Central memory CD8-positive, alpha-beta T cell (primary cell): ENCODE measurements at regions not wholly inside any gene's neighbourhood (a gene's known extent, or its start where the extent isn't known, plus 50 kb on each side); places are given as distances from the start of the nearest gene placed in this dataset.

Experiments used
- ATAC-seq: fragments of 150-1000 bp; cut with Tn5 transposase; replicated peaks from 2 replicates; pipeline ENCODE4 v1.10.0; 2022; ENCODE audit warnings: mild to moderate bottlenecking, moderate FRiP score, moderate number of reproducible peaks; ENCODE audit not compliant: poor library complexity, severe bottlenecking; ENCODE audit errors: extremely low read depth
- DNase-seq, 2 donors: peaks; one replicate each; pipeline ENCODE4 v3.0.0; 2021; ENCODE audit warnings: low spot score in 2 of 2
- H3K27ac Mint-ChIP-seq: one replicate; pipeline ENCODE4 v1.8.0; 2022; ENCODE audit warnings: low read depth, mild to moderate bottlenecking, moderate library complexity, mixed read lengths
- H3K27me3 Mint-ChIP-seq: one replicate; pipeline ENCODE4 v1.8.0; 2022; ENCODE audit warnings: mixed read lengths
- H3K36me3 Mint-ChIP-seq: one replicate; pipeline ENCODE4 v1.8.0; 2022; ENCODE audit warnings: mild to moderate bottlenecking, moderate library complexity, mixed read lengths; ENCODE audit not compliant: insufficient read depth
- H3K4me1 Mint-ChIP-seq: one replicate; pipeline ENCODE4 v1.8.0; 2022; ENCODE audit warnings: mixed read lengths
- H3K4me3 Mint-ChIP-seq: one replicate; pipeline ENCODE4 v1.8.0; 2022; ENCODE audit warnings: mild to moderate bottlenecking, moderate library complexity, mixed read lengths
- H3K9me3 Mint-ChIP-seq: one replicate; pipeline ENCODE4 v1.8.0; 2022; ENCODE audit warnings: mixed read lengths

- Mint-ChIP-seq H3K27ac (no peak overlapping the region), H3K9me3 (no peaks in the 10 kb centered on the region), H3K4me1 (no peaks in the 10 kb centered on the region), H3K4me3 (no peak overlapping the region), H3K27me3 (no peaks in the 10 kb centered on the region), H3K36me3 (no peaks in the 10 kb centered on the region)
- ATAC-seq, result no peak
- no peak for DNase-seq
Observed at GRCh38 chr3:150357923-150358607, 50.0 kb upstream of the TSC22D2 start.

GRCh38 chr3:150357140-150357539 lies 51.0 kb upstream of the TSC22D2 start:
- Mint-ChIP-seq H3K27me3 (no peaks in the 10 kb centered on the region), H3K9me3 (no peaks in the 10 kb centered on the region), H3K27ac (no peak overlapping the region), H3K4me1 (no peaks in the 10 kb centered on the region), H3K4me3 (no peak overlapping the region), H3K36me3 (no peaks in the 10 kb centered on the region)
- DNase-seq (no peak), ATAC-seq (no peak)

DNA sequence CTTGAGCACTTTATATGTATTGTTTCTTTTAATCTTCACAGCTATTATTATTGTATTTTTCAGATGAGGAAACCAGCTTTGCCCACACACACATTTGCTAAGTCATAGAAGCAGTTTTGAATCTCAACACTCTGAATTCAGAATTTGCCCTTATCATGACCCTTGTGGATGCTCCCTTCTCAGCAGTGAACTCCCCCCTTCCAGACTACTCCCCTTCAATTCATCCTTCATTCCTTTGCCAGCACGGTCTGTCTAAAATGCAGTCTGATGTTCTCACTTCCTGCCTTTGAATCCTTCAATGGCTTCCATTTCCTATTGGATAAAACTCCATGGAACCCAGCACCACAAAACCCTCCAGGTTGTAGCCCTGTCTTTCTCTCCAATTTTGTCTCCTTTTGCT lies 52.5 kb upstream of the TSC22D2 start:
- ATAC-seq (no peak), DNase-seq (no peak)
- Mint-ChIP-seq H3K27me3 (peaks cover 3% of the 10 kb centered on the region), H3K4me3 (no peak overlapping the region), H3K4me1 (no peaks in the 10 kb centered on the region), H3K27ac (no peak overlapping the region), H3K36me3 (no peaks in the 10 kb centered on the region), H3K9me3 (no peaks in the 10 kb centered on the region)

GRCh38 chr3:150352931-150353330 lies 55.2 kb upstream of the TSC22D2 start:
- Mint-ChIP-seq H3K9me3 (no peaks in the 10 kb centered on the region), H3K27ac (no peak overlapping the region), H3K4me1 (no peaks in the 10 kb centered on the region), H3K36me3 (no peaks in the 10 kb centered on the region), H3K4me3 (no peak overlapping the region), H3K27me3 (peaks cover 29% of the 10 kb centered on the region)
- no peak for ATAC-seq
- DNase-seq, result no peak

- H3K4me3 Mint-ChIP-seq, result no peak overlapping the region
- H3K36me3 Mint-ChIP-seq, result no peaks in the 10 kb centered on the region
- no peaks in the 10 kb centered on the region for H3K4me1 Mint-ChIP-seq
- no peaks in the 10 kb centered on the region for H3K9me3 Mint-ChIP-seq
- no peak for DNase-seq
- no peak for ATAC-seq
- no peak overlapping the region for H3K27ac Mint-ChIP-seq
- H3K27me3 Mint-ChIP-seq, result peaks cover 42% of the 10 kb centered on the region
Observed at GRCh38 chr3:150351398-150351797, 56.7 kb upstream of the TSC22D2 start.

DNA sequence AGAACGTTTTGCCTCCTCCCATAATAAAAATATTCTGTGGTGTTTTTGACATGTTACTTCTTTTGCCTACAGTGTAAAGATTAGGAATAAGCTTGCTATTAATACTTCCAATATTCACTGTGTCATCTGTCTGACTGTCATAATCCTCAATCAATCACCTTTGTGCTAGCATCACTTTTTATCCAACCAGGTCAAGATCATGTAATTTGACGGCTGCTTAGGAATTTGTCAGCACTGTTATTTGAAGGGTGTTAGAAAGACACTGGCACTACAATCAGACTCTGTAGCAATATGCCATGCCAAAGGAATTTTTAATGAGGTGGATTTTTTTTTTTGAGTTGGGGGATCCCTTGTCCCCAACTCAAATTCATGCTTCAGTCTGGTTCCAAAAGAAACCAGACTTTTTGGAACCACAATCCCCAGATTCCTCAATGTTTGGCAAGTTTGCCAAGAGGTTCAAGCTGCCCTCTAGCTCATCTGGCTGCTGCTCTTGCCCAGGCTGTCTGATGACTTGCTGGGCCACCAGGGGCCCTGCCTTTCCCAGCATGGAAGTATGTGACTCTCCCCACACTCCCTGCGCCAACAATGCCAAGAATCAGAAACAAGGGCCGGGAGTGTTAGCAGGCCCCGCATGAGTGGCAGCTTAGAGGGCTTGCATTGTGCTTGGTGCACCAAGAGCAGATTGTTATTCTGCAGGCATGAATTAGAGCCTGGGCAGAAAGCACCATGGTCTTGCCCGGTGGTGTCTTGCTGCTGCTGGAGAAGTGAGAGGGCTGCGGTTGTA lies 58.6 kb upstream of the TSC22D2 start:
- Mint-ChIP-seq H3K36me3 (no peaks in the 10 kb centered on the region), H3K27me3 (peaks cover 61% of the 10 kb centered on the region), H3K27ac (no peak overlapping the region), H3K4me1 (no peaks in the 10 kb centered on the region), H3K9me3 (no peaks in the 10 kb centered on the region), H3K4me3 (no peak overlapping the region)
- DNase-seq, result no peak
- ATAC-seq, result no peak

GRCh38 chr3:150348500-150348899 lies 59.6 kb upstream of the TSC22D2 start:
- Mint-ChIP-seq H3K4me3 (no peak overlapping the region), H3K27me3 (peaks cover 70% of the 10 kb centered on the region), H3K36me3 (no peaks in the 10 kb centered on the region), H3K4me1 (no peaks in the 10 kb centered on the region), H3K9me3 (no peaks in the 10 kb centered on the region), H3K27ac (no peak overlapping the region)
- no peak for ATAC-seq
- DNase-seq, result no peak

DNA sequence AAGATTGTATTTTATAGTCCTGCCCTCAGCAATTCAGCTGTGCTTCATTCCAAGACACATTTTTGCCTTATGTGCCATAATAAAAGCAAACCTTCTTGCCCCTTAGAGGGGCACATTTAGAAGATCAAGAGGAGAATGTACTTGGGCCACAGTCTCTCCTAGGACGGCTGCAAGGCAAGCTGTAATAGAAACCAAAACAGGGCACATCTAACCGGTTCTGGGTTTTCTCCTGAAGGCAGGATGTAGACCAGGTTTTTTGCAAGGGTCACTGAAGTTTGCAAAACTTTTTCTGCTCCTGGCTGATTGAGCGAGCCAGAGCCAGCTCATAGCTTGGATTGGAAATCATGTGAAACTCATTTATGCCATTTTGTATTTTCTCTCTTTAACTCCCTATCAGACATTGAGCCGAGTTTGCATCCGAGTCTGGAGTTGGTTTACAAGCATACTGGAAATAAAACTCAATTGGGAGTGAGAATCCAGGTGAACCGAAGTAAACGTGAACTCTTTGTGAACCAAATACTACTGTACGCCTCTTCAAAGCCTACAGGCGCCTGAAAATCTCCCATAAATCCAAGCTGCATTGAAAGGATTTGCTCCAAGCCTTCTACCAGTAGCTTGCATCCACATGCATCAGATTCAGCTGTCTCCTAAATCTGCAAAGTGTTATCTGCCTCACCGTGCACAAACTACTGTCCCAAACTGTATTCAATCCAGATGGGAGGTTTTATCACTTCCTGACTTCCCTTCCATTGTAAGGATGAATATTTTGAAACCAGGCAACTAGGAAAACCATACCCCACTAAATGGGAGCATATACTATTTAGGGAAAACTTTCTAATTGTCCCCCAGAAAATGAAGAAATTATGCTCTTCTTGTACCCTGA lies 60.9 kb upstream of the TSC22D2 start:
- Mint-ChIP-seq H3K9me3 (no peaks in the 10 kb centered on the region), H3K4me3 (no peak overlapping the region), H3K4me1 (no peaks in the 10 kb centered on the region), H3K36me3 (no peaks in the 10 kb centered on the region), H3K27ac (no peak overlapping the region), H3K27me3 (peaks cover 70% of the 10 kb centered on the region)
- ATAC-seq (no peak), DNase-seq (no peak)

- no peaks in the 10 kb centered on the region for H3K4me1 Mint-ChIP-seq
- H3K27ac Mint-ChIP-seq, result no peak overlapping the region
- H3K9me3 Mint-ChIP-seq, result no peaks in the 10 kb centered on the region
- H3K36me3 Mint-ChIP-seq, result no peaks in the 10 kb centered on the region
- DNase-seq, result no peak
- peaks cover 70% of the 10 kb centered on the region for H3K27me3 Mint-ChIP-seq
- ATAC-seq, result no peak
- H3K4me3 Mint-ChIP-seq, result no peak overlapping the region
Observed at GRCh38 chr3:150346266-150346665, 61.8 kb upstream of the TSC22D2 start.

DNA sequence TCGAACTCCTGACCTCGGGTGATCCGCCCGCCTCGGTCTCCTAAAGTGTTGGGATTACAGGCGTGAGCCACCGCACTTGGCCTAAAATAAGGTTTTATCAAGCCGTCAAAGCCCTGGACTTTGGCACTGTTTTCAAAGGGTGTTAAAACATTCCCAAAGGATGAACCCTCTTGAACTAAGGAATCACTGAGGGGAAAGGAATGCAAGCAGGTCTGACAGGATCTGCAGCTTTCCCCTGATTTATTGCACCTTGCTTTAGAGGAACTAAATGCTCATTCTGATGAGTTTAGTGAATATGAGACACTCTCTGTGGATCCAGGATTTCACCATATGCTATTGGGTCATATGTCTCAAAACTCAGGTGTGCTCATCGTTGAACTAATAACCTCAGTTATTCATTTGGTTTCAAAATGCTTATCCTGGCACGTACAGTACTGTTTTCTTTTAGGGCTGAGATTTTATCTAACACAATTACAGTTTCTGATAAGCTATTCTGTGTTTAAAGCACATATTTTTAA lies 63.0 kb upstream of the TSC22D2 start:
- Mint-ChIP-seq H3K9me3 (no peaks in the 10 kb centered on the region), H3K27ac (no peak overlapping the region), H3K36me3 (no peaks in the 10 kb centered on the region), H3K27me3 (peaks cover 66% of the 10 kb centered on the region), H3K4me1 (no peaks in the 10 kb centered on the region), H3K4me3 (no peak overlapping the region)
- no peak for ATAC-seq
- DNase-seq, result no peak

DNA sequence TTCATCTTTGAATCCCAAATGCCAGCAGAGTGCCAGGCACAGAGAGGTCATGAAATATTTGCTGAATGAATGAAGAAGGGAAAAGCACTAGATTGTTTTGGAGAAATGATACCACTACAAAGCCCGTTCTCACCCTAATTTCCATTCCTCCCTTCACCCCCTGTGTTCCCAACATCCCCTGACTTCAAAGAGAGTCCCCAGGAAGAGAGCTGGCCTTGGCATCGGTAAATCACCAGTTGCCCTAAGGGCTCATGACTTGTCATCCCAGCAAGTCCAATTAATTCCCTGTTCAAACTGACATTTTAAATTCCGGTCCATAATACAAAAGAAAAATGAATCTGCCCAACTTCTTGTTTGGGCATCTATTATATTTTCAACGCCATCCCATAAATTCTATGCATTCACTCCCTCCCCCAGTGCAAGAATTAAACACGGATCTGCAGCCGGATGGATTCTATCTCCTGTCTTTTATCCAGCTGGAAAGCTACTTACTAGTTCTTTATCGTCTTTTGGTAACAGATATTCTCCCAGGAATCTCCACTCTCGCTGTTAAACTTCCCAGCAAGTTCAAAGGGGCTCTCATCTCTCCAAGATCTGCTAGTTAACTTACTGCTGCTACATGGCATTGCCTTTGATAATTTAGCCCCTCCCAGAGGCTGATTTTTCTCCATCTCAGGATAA lies 63.9 kb upstream of the TSC22D2 start:
- Mint-ChIP-seq H3K36me3 (no peaks in the 10 kb centered on the region), H3K4me1 (no peaks in the 10 kb centered on the region), H3K27ac (no peak overlapping the region), H3K4me3 (no peak overlapping the region), H3K9me3 (no peaks in the 10 kb centered on the region), H3K27me3 (peaks cover 66% of the 10 kb centered on the region)
- DNase-seq (no peak), ATAC-seq (no peak)

DNA sequence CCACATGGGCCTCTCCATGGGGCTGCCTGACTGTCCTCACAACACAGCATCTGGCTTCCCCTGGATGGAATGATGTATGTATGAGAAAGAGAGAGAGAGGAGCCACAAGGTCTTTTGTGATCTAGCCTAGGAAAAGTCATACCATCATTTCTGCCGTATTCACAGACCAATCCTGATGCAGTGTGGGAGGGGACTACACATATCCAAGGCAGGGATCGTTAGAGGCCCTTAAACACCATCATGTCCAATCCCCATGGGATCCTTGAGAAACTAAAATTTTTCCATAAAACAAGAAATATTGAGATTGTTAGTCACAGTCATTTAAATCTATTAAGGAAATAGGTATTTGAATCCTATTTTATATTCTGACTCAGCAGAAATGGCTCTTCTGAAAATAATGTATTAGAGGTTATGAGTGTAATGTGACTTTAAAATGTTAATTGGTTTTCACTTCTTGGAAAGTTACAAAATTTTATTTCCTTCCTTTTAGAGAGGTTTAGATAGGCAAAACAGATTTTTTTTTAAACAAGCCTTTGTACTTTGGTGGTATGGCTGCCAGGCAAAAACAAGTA lies 65.1 kb upstream of the TSC22D2 start:
- peaks cover 66% of the 10 kb centered on the region for H3K27me3 Mint-ChIP-seq
- no peaks in the 10 kb centered on the region for H3K36me3 Mint-ChIP-seq
- no peak overlapping the region for H3K4me3 Mint-ChIP-seq
- no peaks in the 10 kb centered on the region for H3K4me1 Mint-ChIP-seq
- no peaks in the 10 kb centered on the region for H3K9me3 Mint-ChIP-seq
- no peak for ATAC-seq
- no peak overlapping the region for H3K27ac Mint-ChIP-seq
- no peak for DNase-seq
